HFFc6 (cell line): ENCODE measurements at regions not wholly inside any gene's neighbourhood (a gene's known extent, or its start where the extent isn't known, plus 50 kb on each side); places are given as distances from the start of the nearest gene placed in this dataset.

Experiments
- DNase-seq: peaks from one replicate; pipeline ENCODE4 v3.0.0-alpha.2; 2018
- H3K27ac Mint-ChIP-seq: 2 replicates; pipeline ENCODE4 v1.8.0; 2020; ENCODE audit warnings: mild to moderate bottlenecking, mixed read lengths
- H3K27me3 Mint-ChIP-seq: 2 replicates; pipeline ENCODE4 v1.8.0; 2021; ENCODE audit warnings: mild to moderate bottlenecking, moderate library complexity, mixed read lengths; ENCODE audit not compliant: insufficient read depth
- H3K36me3 Mint-ChIP-seq: 2 replicates; pipeline ENCODE4 v1.8.0; 2021; ENCODE audit warnings: low read depth, mixed read lengths
- H3K4me1 Mint-ChIP-seq: 2 replicates; pipeline ENCODE4 v1.8.0; 2020; ENCODE audit warnings: low read depth, mixed read lengths
- H3K4me3 Mint-ChIP-seq: 2 replicates; pipeline ENCODE4 v1.8.0; 2020; ENCODE audit warnings: mild to moderate bottlenecking, moderate library complexity, mixed read lengths
- H3K9me3 Mint-ChIP-seq: 2 replicates; pipeline ENCODE4 v1.8.0; 2020; ENCODE audit warnings: mild to moderate bottlenecking, mixed read lengths
- CTCF ChIP-seq: fragments of 200-600 bp; sonication (generic); IDR thresholded peaks from 2 replicates; pipeline ENCODE4 v1.5.0; 2021; ENCODE audit warnings: antibody characterized with exemption, mild to moderate bottlenecking

GRCh38 chr5:5616247-5616895, 193.9 kb downstream of the ICE1 start:
- Mint-ChIP-seq H3K36me3 (no peaks in the 10 kb centered on the region), H3K9me3 (peaks cover 30% of the 10 kb centered on the region), H3K4me3 (no peak overlapping the region), H3K27me3 (no peaks in the 10 kb centered on the region), H3K27ac (no peak overlapping the region), H3K4me1 (no peaks in the 10 kb centered on the region)
- DNase-seq = no peak
- no peak for TF ChIP-seq CTCF

- no peaks in the 10 kb centered on the region for H3K27me3 Mint-ChIP-seq
- no peaks in the 10 kb centered on the region for H3K4me1 Mint-ChIP-seq
- no peaks in the 10 kb centered on the region for H3K36me3 Mint-ChIP-seq
- DNase-seq = no peak
- no peak overlapping the region for H3K4me3 Mint-ChIP-seq
- no peak overlapping the region for H3K27ac Mint-ChIP-seq
- peaks cover 28% of the 10 kb centered on the region for H3K9me3 Mint-ChIP-seq
- TF ChIP-seq CTCF = no peak
These were observed 193.1 kb downstream of the ICE1 start for GRCh38 chr5:5615569-5615968.

GRCh38 chr5:5613261-5613990, 190.9 kb downstream of the ICE1 start:
- DNase-seq = no peak
- no peak overlapping the region for H3K27ac Mint-ChIP-seq
- H3K4me1 Mint-ChIP-seq = no peaks in the 10 kb centered on the region
- TF ChIP-seq CTCF = no peak
- peaks cover 18% of the 10 kb centered on the region for H3K9me3 Mint-ChIP-seq
- no peaks in the 10 kb centered on the region for H3K36me3 Mint-ChIP-seq
- no peak overlapping the region for H3K4me3 Mint-ChIP-seq
- no peaks in the 10 kb centered on the region; the same call in 1 of the 2 replicates for H3K27me3 Mint-ChIP-seq

- no peaks in the 10 kb centered on the region for H3K4me1 Mint-ChIP-seq
- no peaks in the 10 kb centered on the region; the same call in 1 of the 2 replicates for H3K27me3 Mint-ChIP-seq
- no peak for TF ChIP-seq CTCF
- H3K36me3 Mint-ChIP-seq = no peaks in the 10 kb centered on the region
- peaks cover 24% of the 10 kb centered on the region for H3K9me3 Mint-ChIP-seq
- DNase-seq = no peak
- no peak overlapping the region for H3K4me3 Mint-ChIP-seq
- no peak overlapping the region for H3K27ac Mint-ChIP-seq
These were observed 189.6 kb downstream of the ICE1 start for GRCh38 chr5:5612096-5612495.

GRCh38 chr5:5609935-5610334, 187.5 kb downstream of the ICE1 start:
- Mint-ChIP-seq H3K27ac (no peak overlapping the region), H3K4me1 (no peaks in the 10 kb centered on the region), H3K36me3 (no peaks in the 10 kb centered on the region), H3K27me3 (no peaks in the 10 kb centered on the region; the same call in none of the 2 replicates), H3K9me3 (peaks cover 34% of the 10 kb centered on the region), H3K4me3 (no peak overlapping the region)
- TF ChIP-seq CTCF = no peak
- no peak for DNase-seq
